Gastrocnemius medialis (tissue), 4 donors: ENCODE measurements at regions not wholly inside any gene's neighbourhood (a gene's known extent, or its start where the extent isn't known, plus 50 kb on each side); places are given as distances from the start of the nearest gene placed in this dataset.

ENCODE experiments used
- ATAC-seq, 2 donors: fragments of 150-250 bp; one replicate each; pipeline ENCODE4 v1.9.1; 2016
- DNase-seq, 2 donors: peaks; one replicate each; pipeline ENCODE4 v3.0.0-alpha.2; 2019
- H3K27ac ChIP-seq, 4 donors: fragments of 200-600 bp; sonication (generic); 1 replicate in 1 of 4; 2 replicates in 3 of 4; pipeline ENCODE4 v1.5.1; 2016 to 2018; ENCODE audit warnings: mild to moderate bottlenecking in 2 of 4, moderate library complexity in 1 of 4
- H3K27me3 ChIP-seq, 3 donors: fragments of 200-600 bp; sonication (generic) in 2 of 3; 1 replicate in 1 of 3; 2 replicates in 2 of 3; pipeline versions ENCODE4 v1.5.1 to v1.6.0; 2016 to 2019; ENCODE audit warnings: mild to moderate bottlenecking in 1 of 3, moderate library complexity in 1 of 3
- H3K36me3 ChIP-seq, 2 donors: fragments of 200-600 bp; sonication (generic) in 1 of 2; one replicate each; pipeline ENCODE4 v1.5.1; 2017 to 2018
- H3K4me1 ChIP-seq, 2 donors: fragments of 200-600 bp; sonication (generic) in 1 of 2; one replicate each; pipeline ENCODE4 v1.5.1; 2016 to 2017; ENCODE audit warnings: mild to moderate bottlenecking in 2 of 2
- H3K4me3 ChIP-seq, 4 donors: fragments of 200-600 bp; sonication (generic) in 3 of 4; 1 replicate in 1 of 4; 2 replicates in 3 of 4; pipeline ENCODE4 v1.5.1; 2016 to 2019; ENCODE audit warnings: mild to moderate bottlenecking in 2 of 4
- H3K9me3 ChIP-seq, 3 donors: fragments of 200-600 bp; sonication (generic) in 2 of 3; 1 replicate in 1 of 3; 2 replicates in 2 of 3; pipeline ENCODE4 v1.5.1; 2016 to 2019
- POLR2A ChIP-seq, 2 donors: fragments of 450-650 bp; IDR thresholded peaks; one replicate each; pipeline ENCODE4 v1.6.1; 2017; ENCODE audit warnings: antibody characterized with exemption in 2 of 2, mild to moderate bottlenecking in 2 of 2, moderate library complexity in 2 of 2
- in situ Hi-C, 4 donors: fragments of 200-750 bp; cut with MboI; loops; one replicate each; pipeline versions ENCODE4 v1.15.0 to v1.8.0; 2017; ENCODE audit warnings: low sequenced_read_pairs in 4 of 4
- intact Hi-C: fragments of 100-400 bp; cut with DNase I; formaldehyde crosslinking; loops from one replicate; pipeline ENCODE4 v1.15.1; 2023; ENCODE audit warnings: low total_unique reads
- TF ChIP-seq, protein P1 (sequence below), 5 experiments: fragments of 450-650 bp in 3 of 5; fragments of 200-600 bp in 2 of 5; sonication (generic) in 2 of 5; IDR thresholded peaks in 4 of 5; conservative IDR thresholded peaks in 1 of 5; 1 replicate in 4 of 5; 2 replicates in 1 of 5; pipeline ENCODE4 v1.5.1; 2016 to 2019; ENCODE audit warnings: antibody characterized with exemption in 5 of 5, mild to moderate bottlenecking in 3 of 5, moderate library complexity in 3 of 5

DNA sequence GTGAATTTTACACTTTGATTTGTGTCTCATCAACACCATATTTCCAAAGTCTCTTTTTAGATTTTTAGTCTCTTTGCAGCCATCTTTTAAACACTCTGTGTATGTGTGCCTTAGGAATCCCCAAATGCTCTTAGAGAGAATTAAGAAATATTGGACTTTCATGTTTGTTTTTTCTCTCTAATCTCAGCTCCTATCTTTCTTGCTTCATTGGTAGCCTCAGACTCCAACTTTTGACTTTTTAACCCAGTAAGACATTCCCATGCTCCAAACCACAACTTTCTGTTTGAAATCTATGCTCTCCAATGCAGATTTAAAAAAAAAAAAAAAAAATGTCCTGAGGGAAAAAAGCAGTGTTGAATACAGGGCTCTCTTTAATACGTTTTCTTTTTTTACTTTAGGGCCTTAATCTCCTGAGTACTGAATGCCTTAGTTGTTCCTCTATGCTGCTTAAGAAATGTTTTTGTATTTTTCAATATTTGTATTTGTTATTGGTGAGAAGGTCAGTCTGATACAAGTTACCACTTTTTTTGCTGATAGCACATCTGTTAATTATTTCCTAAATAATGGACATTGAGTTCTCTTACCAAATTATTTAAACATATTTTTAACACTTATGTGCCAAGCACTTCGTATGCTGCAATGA lies 489.9 kb downstream of the NXPH1 start:
- ATAC-seq (no peak), DNase-seq (no peak)
- no peaks in the 10 kb centered on the region for H3K4me1 ChIP-seq
- H3K27me3 ChIP-seq = no peaks in the 10 kb centered on the region
- TF ChIP-seq, protein P1, sequence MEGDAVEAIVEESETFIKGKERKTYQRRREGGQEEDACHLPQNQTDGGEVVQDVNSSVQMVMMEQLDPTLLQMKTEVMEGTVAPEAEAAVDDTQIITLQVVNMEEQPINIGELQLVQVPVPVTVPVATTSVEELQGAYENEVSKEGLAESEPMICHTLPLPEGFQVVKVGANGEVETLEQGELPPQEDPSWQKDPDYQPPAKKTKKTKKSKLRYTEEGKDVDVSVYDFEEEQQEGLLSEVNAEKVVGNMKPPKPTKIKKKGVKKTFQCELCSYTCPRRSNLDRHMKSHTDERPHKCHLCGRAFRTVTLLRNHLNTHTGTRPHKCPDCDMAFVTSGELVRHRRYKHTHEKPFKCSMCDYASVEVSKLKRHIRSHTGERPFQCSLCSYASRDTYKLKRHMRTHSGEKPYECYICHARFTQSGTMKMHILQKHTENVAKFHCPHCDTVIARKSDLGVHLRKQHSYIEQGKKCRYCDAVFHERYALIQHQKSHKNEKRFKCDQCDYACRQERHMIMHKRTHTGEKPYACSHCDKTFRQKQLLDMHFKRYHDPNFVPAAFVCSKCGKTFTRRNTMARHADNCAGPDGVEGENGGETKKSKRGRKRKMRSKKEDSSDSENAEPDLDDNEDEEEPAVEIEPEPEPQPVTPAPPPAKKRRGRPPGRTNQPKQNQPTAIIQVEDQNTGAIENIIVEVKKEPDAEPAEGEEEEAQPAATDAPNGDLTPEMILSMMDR (IDR thresholded peaks at IDR 0.05 in 4 of 5, conservative IDR thresholded peaks at IDR 0.05 in 1 of 5) = no peak
- TF ChIP-seq POLR2A (IDR thresholded peaks at IDR 0.05) = no peak
- H3K36me3 ChIP-seq = no peaks in the 10 kb centered on the region
- in situ Hi-C loops (no loop called here), intact Hi-C loops (no loop called here)
- H3K9me3 ChIP-seq = no peaks in the 10 kb centered on the region
- H3K4me3 ChIP-seq = no peak overlapping the region
- no peak overlapping the region for H3K27ac ChIP-seq

DNA sequence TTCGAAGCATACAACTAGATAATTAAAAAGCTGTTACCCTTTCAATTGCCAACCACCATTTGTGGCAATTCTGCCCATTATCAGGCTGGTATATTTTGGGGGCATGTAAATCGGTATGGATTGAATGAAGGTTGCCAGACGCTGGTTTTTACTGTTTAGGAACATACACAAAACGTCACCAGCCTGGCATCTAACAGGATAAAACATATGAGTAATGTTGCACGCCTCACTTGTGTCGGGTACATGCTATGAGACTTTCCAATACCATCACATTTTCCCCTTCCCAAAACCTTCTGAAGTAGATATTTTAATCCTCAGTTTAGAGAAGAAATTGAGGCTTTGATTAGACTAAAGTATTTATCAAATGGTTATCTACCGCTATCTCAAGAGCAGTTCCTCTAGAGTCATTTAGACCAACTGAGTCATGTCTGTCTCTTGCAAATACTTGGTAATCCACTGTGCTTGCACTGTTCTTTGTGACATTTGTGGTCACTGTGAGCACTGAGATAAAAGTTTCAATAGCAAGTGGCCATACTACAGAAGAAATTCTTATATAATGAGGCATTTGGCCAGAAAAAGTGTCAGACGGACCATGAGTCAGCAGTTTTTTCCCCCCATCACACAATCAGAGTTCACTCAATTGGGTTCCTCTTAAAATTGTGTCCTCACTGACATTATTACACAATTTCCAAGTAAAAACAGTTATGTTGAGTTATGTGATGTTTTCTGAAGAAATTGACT lies 498.7 kb downstream of the NXPH1 start:
- DNase-seq (no peak), ATAC-seq (no peak)
- Histone ChIP-seq H3K36me3 (no peaks in the 10 kb centered on the region), H3K4me3 (no peak overlapping the region), H3K4me1 (no peaks in the 10 kb centered on the region), H3K27me3 (no peaks in the 10 kb centered on the region), H3K27ac (no peak overlapping the region), H3K9me3 (no peaks in the 10 kb centered on the region)
- in situ Hi-C loops = no loop called here
- TF ChIP-seq, protein P1 (IDR thresholded peaks at IDR 0.05 in 4 of 5, conservative IDR thresholded peaks at IDR 0.05 in 1 of 5) = no peak
- no peak for TF ChIP-seq POLR2A (IDR thresholded peaks at IDR 0.05)
- intact Hi-C loops = no loop called here

DNA sequence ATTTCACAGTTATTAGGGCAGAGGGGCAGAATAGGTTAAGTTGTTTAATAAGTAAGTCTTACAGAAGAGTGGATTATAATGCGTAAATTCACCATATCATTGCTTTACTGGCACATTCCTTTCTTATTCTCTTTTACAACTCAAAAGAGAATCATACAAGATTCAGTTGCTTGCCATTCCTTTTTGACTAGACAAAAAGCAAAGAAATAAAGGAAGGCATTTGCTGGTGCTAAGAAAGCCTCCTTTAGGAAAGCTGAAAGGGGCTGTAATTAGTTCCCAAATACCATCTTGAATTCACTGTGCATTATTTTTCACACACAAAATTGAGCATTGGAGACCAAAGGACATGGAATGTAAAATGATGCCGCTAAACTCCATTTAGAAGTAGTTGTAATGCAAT lies 499.3 kb downstream of the NXPH1 start:
- intact Hi-C loops = no loop called here

DNA sequence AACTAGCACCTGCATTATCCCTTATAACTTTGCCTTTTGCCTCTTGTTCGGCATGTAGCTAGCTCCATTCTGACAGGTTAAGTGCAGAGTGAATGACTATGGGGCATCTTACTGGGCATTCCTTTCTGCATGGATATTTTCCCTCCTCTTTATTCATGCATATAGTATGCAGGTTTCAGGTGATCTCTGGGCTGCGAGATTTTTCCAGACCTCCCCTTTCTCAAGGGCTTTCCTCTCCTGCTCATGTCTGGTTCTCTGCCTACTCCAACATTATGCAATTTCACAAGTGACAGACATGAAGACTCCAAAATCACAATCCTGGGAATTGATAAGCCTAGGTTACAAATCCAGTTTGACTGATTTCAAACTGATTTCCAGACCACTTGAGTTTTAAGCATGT lies 503.8 kb downstream of the NXPH1 start:
- H3K4me3 ChIP-seq = no peak overlapping the region
- intact Hi-C loops = no loop called here
- DNase-seq (no peak), ATAC-seq (no peak)
- in situ Hi-C loops = no loop called here
- H3K9me3 ChIP-seq = no peaks in the 10 kb centered on the region
- H3K36me3 ChIP-seq = no peaks in the 10 kb centered on the region
- no peak for TF ChIP-seq POLR2A (IDR thresholded peaks at IDR 0.05)
- TF ChIP-seq, protein P1 (IDR thresholded peaks at IDR 0.05 in 4 of 5, conservative IDR thresholded peaks at IDR 0.05 in 1 of 5) = no peak
- H3K27ac ChIP-seq = no peak overlapping the region
- no peaks in the 10 kb centered on the region for H3K27me3 ChIP-seq
- H3K4me1 ChIP-seq = no peaks in the 10 kb centered on the region

More for the DNA sequence above, 499.3 kb downstream of the NXPH1 start:
- Histone ChIP-seq H3K9me3 (no peaks in the 10 kb centered on the region), H3K4me1 (no peaks in the 10 kb centered on the region), H3K27ac (no peak overlapping the region), H3K27me3 (no peaks in the 10 kb centered on the region), H3K4me3 (no peak overlapping the region), H3K36me3 (no peaks in the 10 kb centered on the region)
- in situ Hi-C loops = no loop called here
- ATAC-seq (no peak), DNase-seq (no peak)
- TF ChIP-seq, protein P1 (IDR thresholded peaks at IDR 0.05 in 4 of 5, conservative IDR thresholded peaks at IDR 0.05 in 1 of 5) = no peak
- no peak for TF ChIP-seq POLR2A (IDR thresholded peaks at IDR 0.05)
